GM13976 (cell line): ENCODE measurements at regions not wholly inside any gene's neighbourhood (a gene's known extent, or its start where the extent isn't known, plus 50 kb on each side); places are given as distances from the start of the nearest gene placed in this dataset.

Experiments
- DNase-seq: peaks from one replicate; pipeline ENCODE4 v3.0.0; 2012; ENCODE audit warnings: low spot score
- CTCF ChIP-seq: IDR thresholded peaks from 2 replicates; pipeline ENCODE4 v1.5.1; 2012; ENCODE audit warnings: borderline replicate concordance, mild to moderate bottlenecking; ENCODE audit not compliant: insufficient read depth; ENCODE audit errors: extremely low read depth, missing control alignments, control extremely low read depth
- in situ Hi-C: fragments of 300-500 bp; cut with MboI; formaldehyde crosslinking; loops from one replicate; pipeline ENCODE4 v1.12.0; 2022; ENCODE audit warnings: low sequenced_read_pairs, mixed read lengths, inconsistent platforms; ENCODE audit not compliant: unreplicated experiment

DNA sequence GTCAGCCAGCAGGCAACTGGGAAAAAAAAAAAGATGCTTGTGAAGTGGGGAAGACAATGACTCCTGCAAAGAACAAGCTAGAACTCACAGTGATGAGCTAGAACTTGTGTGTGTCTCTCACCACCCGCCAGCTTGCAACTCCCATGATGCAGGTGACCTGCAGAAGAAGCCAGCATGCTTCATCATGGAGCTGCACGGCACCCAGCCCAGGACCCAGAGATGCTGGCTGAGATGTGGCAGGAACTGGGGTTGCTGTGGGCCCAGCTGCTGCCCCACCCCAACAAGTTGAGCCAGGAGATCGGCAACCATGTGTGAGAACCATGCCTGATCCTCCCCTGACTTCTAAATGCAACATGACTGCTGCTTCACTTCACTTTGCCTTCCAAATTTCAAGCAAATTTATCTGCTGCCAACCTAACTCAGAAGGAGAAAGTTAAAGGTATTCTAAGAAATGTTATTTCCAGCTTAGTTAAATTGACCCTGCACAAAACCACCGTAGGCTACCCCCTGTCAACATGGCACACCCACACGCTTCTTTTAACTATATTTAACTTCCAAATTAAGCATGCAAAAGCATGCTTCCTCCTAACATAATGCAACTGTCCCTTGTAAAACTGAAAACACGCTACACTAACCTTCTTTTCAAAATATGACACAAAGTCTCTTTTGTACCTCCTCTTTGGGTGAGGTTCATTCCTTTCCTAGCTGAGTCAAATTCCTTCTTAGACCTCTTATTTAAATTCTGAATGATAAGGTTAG lies 166.0 kb upstream of the IGSF21 start:
- in situ Hi-C loops: no loop called here
- TF ChIP-seq CTCF: no peak
- no peak for DNase-seq

DNA sequence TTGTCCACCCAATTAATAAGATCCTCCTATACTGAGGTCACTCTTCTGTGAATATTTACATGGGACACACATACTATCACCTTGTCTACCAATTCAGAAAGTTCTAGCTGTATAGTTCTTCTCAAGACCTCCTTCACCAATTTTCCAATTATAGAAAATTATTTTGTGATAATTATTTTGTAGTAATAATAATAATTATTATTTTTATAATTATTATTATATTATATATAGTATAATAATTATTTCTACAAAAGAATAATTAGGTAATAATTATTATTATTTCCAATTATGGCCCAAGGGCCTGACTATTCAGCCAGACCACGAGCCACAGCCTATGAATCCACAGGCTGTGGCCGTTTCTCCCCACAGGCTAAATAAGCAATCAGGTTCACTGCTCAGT lies 164.1 kb upstream of the IGSF21 start:
- in situ Hi-C loops: no loop called here

GRCh38 chr1:17944646-17945045 lies 163.0 kb upstream of the IGSF21 start:
- no peak for TF ChIP-seq CTCF

More for the DNA sequence above, 164.1 kb upstream of the IGSF21 start:
- DNase-seq: no peak
- TF ChIP-seq CTCF: no peak

GRCh38 chr1:17946434-17946833 lies 161.2 kb upstream of the IGSF21 start:
- in situ Hi-C loops: no loop called here
- TF ChIP-seq CTCF: no peak
- no peak for DNase-seq

More at GRCh38 chr1:17944646-17945045, 163.0 kb upstream of the IGSF21 start:
- in situ Hi-C loops: no loop called here
- DNase-seq: no peak

DNA sequence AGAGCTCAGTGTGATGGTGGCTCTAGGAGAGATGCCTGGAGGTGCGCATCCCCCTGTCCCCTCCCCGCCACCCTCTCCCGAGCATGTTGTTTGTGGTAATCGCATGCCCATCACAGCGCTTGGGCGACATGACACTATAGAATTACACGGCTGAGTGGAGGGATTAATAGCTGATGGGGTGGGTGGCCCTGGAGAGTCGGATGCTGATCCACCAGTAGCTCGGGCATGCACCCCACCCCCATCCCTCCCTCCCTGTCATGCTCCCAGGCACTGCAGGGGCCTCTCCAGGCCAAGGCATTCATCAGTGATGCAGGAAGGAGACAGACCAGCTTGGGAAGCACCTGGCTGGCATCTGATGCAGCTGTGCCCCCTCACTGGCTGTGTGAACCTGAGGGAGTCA lies 159.0 kb upstream of the IGSF21 start:
- in situ Hi-C loops: no loop called here
- no peak for TF ChIP-seq CTCF
- DNase-seq: no peak

DNA sequence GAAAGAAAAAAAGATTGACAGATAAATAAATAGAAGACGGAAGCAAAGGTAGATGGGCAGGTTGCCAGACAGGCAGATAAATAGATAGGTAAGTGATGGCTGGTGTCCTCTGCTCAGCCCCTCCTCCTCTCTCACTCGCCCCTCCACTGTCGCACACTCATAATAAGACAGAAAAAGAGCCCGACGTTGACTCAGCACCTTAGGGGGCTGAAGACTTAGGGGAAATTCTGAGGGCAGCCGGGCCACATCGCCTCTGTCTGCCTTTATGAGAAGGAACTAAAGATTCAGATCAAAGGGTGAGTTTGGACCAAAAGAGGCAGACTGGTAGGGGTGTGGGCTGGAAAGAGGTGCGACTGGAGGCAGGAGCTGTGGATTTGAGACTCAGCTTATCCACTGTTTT lies 158.1 kb upstream of the IGSF21 start:
- in situ Hi-C loops: no loop called here
- no peak for DNase-seq
- TF ChIP-seq CTCF: no peak

DNA sequence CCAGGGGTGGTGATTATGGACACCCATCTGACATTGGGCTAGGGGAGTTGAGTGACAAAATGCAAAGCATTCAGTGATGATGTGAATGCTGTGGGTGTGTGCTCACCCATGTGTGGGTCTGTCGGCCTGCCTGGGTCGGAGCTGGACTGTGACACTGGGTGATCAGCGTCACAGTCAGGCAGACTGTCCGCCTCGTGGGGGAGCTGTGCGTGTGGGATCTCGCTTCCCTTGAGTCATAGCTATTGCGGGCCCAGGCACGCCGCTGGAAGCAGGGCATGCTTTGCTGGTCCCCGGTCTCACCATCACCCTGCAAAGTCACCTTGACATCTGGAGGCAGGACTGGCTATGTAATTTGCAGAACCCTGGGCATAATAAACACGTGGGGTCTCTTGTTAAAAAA lies 156.9 kb upstream of the IGSF21 start:
- in situ Hi-C loops: no loop called here
- no peak for DNase-seq
- TF ChIP-seq CTCF: no peak
